Hippocampal formation (tissue), 2 donors: ENCODE measurements at regions not wholly inside any gene's neighbourhood (a gene's known extent, or its start where the extent isn't known, plus 50 kb on each side); places are given as distances from the start of the nearest gene placed in this dataset.
"Not testable (repeated sequence)": the region's sequence is repeated elsewhere in the genome, so short reads cannot be mapped to it uniquely, and the experiment has no call there.

ENCODE experiments used
- DNase-seq, 2 donors: peaks; one replicate each; lab custom pipeline; 2025; lab: John Stamatoyannopoulos, UW

GRCh38 chr4:93888308-93888707 lies 59.8 kb downstream of the ATOH1 start:
- DNase-seq = no peak

DNA sequence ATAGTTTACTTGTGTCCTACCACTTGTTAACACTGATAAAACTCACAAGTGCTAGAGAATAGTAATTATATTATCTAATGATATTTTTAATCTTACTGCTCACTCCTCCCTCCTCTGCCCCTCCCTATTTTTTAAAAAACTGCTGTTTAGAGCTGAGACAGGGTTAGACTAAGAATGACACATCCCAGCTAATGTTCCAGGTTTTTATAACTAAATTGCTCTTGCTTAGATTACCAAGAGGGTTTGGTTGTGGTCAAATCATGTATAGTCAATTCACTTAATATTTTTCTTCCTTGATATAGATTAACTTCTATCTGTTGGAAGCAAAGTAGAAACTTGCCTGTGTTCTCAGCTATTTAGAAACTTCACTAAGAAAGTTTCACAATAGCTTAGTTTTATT lies 60.2 kb downstream of the ATOH1 start:
- no peak for DNase-seq

DNA sequence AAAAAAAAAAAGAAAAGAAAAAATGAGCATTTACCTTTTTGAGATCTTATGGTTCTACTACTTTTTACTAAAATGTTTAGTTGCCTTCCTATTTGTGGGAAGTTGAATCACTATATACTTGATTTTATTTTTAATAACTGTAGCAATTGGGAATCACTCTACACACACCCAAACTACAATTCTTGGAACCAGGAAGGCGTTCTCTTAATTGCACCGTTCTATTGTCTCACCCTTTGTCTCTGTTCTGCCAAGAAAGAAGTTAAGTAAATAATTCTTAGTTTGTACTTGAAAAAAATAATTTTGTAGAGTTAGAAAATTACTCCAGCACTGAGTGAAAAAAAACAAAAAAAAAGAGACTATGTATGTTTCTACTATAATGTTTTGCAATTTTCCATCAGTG lies 62.7 kb downstream of the ATOH1 start:
- no peak for DNase-seq

GRCh38 chr4:93894995-93895394 lies 66.4 kb downstream of the ATOH1 start:
- no peak for DNase-seq

GRCh38 chr4:93896516-93896915 lies 68.0 kb downstream of the ATOH1 start:
- DNase-seq = no peak

- no peak for DNase-seq
Measured at GRCh38 chr4:93897559-93897958, 69.0 kb downstream of the ATOH1 start.

DNA sequence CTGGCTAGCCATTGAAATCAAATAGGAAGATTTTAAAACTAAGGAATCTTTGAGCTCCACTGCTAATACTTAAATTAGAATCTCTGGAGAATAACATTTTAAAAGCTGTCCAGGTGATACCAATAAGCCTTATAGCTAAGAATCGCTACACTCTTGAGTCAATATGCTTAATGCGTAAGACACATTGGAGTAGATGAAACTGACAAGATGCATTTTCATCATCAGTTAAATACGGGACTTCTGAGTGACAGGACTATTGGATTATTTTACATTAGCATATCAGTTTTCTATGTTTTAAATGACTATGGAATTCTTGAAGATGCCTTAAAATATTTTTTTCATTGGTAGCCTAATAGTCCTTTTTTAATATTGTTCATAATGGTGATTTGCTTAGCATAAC lies 80.2 kb downstream of the ATOH1 start:
- no peak for DNase-seq

DNA sequence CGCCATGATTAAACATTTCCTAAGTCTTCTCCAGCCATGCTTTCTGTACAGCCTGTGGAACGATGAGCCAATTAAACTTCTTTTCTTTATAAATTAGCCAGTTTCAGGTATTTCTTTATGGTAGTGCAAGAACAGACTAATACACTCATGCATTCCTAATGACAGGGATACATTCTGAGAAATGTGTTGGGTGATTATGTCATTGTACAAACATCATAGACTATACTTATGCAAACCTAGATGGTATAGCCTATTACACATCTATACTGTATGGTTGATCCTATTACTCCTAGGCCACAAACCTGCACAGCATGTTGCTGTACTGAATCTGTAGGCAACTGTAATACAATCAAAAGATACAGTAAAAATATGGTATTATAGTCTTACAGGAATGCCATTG lies 83.1 kb downstream of the ATOH1 start:
- no peak for DNase-seq

DNA sequence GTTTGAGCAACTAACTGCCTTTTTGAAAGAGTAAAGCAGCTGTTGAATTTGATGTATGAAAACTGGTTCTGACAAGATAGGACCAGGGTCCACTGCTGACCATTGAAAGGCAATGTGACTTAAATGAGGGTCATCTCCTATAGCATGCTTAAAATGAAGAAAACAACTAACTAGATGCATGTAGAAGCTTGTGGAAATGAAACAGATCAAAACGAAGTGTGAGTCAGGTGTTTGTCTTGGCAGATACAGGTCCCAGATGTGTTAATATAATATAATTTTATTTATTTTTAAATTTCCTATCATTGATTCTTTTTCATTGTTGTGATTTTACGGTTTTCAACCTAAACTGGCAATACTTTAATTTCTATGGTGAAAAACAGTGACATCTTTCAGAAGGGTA lies 83.6 kb downstream of the ATOH1 start:
- DNase-seq = no peak

- no peak for DNase-seq
Measured at GRCh38 chr4:93918856-93919255, 90.3 kb downstream of the ATOH1 start.

DNA sequence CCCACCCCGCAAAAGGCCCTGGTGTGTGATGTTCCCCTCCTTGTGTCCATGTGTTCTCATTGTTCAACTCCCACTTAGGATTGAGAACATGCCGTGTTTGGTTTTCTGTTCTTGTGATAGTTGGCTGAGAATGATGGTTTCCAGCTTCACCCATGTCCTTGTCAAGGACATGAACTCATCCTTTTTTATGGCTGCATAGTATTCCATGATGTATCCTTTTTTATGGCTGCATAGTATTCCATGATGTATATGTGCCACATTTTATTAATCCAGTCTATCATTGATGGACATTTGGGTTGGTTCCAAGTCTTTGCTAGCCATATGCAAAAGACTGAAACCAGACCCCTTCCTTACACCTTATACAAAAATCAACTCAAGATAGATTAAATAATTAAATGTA lies 95.0 kb downstream of the ATOH1 start:
- not testable (repeated sequence) for DNase-seq

DNA sequence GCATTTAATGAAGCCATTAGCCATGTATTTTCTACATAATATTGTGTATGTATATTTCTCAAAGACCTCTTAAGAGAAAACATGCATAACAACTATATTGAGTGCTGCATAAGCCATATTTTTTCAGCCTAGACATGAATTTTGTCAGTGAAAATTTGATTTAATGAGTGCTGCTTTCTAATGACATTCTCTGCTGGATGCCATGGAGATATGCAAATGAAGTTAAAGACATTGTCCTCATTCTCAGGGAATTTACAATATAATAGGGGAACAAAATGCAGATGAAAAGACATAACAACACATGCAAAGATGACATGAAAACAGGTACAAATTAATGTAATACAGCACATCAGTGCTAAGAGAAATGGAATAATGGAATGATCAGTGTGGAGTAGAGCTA lies 118.7 kb downstream of the ATOH1 start:
- DNase-seq = no peak

DNA sequence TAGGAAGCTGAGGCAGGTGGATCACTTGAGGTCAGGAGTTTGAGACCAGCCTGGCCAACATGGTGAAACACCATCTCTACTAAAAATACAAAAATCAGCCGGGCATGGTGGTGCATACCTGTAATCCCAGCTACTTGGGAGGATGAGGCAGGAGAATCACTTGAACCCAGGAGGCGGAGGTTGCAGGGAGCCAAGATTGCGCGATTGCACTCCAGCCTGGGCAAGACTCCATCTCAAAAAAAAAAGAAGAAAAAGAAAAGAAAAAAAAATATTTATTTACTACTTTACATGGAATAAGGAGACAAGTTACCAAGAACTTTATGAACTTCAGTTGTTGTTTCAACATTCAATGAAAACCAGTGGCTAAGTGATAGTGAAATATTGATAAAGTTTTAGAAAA lies 121.7 kb downstream of the ATOH1 start:
- not testable (repeated sequence) for DNase-seq

- no peak for DNase-seq
Measured at GRCh38 chr4:93957186-93957585, 128.6 kb downstream of the ATOH1 start.

DNA sequence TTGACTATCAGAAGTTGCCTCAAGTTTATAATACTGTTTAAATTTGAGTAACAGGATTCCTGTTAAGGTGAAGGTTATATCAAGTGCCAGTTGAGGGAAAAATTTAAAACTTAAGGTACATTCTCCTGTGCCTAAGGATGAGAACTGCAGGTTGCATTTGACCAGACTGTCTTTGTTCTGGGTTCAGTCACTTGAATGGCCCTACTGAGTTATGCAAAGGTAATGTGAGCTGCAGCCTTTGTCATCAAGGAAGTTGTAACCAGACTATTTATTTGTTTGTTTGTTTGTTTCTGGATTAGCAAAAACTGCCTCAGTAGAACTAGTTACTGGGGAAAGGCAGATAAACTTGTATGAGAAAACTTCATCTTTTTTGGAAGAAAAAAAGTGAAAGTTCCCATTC lies 131.9 kb downstream of the ATOH1 start:
- no peak for DNase-seq

DNA sequence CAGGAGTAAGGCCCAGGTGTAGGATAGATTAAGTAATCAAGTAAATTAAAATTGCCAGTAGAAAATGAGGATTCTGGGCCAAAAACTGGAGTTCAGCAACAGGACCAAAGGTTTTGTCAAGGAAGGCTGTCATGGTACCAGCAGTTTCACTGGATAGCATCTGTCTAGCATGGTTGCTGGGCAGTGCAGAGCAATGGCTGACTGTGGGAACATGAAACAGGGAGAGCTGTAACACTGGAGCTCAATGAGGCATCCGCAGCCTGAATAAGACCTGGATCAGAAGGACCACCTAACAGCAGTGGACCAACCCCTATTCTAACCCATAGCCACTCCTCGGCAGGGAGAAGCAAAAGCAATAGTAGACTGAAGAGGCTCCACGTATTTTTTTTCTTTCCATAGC lies 132.4 kb downstream of the ATOH1 start:
- no peak for DNase-seq

DNA sequence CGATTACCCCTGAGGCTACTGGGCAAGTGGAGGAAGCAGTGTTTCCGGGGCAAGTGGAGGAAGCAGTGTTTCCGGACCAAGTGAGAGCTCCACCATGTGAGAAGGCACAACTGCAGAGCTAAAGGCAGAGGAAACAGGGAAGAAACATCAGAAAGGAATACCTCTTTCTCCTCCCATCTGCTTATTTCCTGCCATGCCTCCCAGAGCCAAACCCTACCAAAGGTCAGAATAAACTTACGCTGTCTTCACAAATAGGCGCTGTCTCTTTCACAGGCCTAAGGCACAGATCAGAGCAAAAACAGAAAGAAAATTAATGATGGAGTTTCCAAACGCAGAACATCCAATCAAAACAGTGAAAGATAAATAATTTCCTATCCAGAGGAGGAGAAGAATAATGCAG lies 153.0 kb downstream of the ATOH1 start:
- no peak for DNase-seq

DNA sequence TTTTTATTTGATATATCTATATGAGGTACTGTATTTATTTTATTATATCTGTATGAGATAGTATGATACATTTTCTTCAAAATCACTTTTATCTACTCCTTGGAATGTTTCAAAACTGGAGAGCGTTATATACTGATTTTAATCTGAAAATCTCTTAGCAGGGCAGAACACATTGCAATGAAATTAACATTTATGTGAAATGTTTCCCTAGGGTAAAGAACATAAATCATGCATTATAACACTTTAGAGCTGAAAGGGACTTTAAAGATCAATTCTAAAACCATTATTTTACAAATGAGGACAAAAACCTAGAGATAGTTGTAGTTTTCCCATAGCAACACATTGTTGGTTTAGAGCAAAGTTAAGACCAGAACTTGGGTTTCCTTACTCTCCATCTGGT lies 153.7 kb downstream of the ATOH1 start:
- DNase-seq = no peak

DNA sequence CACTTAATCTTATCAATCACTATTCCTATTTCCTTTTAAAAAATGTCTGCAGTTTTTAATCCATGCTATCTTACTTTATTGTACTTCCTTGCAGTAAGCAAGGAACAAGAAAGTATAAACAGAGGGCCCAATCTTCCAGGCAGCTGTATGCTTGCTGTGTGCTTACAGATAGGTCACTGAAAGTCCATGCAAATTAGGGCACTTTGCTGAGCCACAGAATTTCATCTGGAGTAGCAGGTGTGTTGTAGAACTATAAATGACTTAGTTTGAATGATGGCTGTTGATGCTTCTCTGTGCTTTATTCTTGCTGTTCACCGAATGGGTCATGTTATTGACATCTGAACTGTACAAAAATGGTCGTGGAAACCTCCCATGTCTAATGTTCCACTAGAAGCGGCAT lies 154.6 kb downstream of the ATOH1 start:
- no peak for DNase-seq

GRCh38 chr4:93994175-93994994 lies 165.8 kb downstream of the ATOH1 start:
- DNase-seq = no peak

- DNase-seq = no peak
Measured at GRCh38 chr4:93996895-93997294, 168.3 kb downstream of the ATOH1 start.

- DNase-seq = no peak
Measured at GRCh38 chr4:94000559-94000958, 172.0 kb downstream of the ATOH1 start.

- no peak for DNase-seq
Measured at GRCh38 chr4:94006932-94007331, 178.4 kb downstream of the ATOH1 start.

- DNase-seq = no peak
Measured at GRCh38 chr4:94011190-94011589, 182.6 kb downstream of the ATOH1 start.
